Hippocampal formation (tissue), 2 donors: ENCODE measurements at regions not wholly inside any gene's neighbourhood (a gene's known extent, or its start where the extent isn't known, plus 50 kb on each side); places are given as distances from the start of the nearest gene placed in this dataset.
"Not testable (repeated sequence)": the region's sequence is repeated elsewhere in the genome, so short reads cannot be mapped to it uniquely, and the experiment has no call there.

Source experiments
- DNase-seq, 2 donors: peaks; one replicate each; lab custom pipeline; 2025; lab: John Stamatoyannopoulos, UW

GRCh38 chr1:241447031-241447644 is 72.4 kb downstream of the FH start:
- no peak for DNase-seq

DNA sequence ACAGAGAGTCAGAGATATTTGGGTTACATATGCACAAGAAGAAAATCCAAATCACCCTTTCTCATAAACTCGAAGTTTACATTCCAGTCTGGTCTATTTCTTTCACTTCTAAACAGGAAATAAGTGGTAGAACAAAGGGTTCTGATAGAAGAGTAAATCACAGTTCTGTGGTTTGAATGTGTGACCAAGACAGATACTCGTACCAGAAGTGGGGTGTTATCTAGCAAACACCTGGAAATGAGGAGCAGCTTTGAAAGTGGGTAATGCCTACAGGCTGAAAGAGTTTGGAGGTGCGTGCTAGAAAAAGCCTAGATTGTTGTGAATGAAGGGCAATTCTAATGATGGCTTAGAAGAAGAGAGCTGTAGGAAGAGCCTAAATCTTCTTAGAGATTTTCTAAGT is 74.7 kb downstream of the FH start:
- no peak for DNase-seq

DNA sequence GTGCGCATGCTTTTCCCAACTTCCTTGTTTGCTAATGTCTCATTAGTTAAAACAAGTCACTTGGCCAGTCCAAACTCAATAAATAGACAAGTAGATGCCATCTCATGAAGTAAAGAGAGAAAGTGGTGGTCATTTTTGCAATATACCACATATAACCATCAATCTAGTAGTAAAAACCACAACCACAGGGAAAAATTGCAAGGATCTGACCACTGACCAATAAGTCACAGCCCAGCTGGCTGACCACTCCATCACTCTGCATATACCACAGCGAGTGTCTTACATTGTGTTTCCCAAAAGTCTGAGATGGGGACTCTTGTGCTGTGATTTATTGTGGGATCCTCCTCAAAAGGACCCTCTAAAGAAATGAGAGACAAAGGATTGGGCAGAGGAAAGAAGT is 76.0 kb downstream of the FH start:
- no peak for DNase-seq

GRCh38 chr1:241442686-241443085 is 76.9 kb downstream of the FH start:
- no peak for DNase-seq

GRCh38 chr1:241440904-241441303 is 78.7 kb downstream of the FH start:
- DNase-seq, result no peak

- DNase-seq, result not testable (repeated sequence)
These were observed 80.9 kb downstream of the FH start for GRCh38 chr1:241438686-241439085.

- no peak for DNase-seq
These were observed 75.2 kb upstream of the RGS7 start for GRCh38 chr1:241432241-241432640.

DNA sequence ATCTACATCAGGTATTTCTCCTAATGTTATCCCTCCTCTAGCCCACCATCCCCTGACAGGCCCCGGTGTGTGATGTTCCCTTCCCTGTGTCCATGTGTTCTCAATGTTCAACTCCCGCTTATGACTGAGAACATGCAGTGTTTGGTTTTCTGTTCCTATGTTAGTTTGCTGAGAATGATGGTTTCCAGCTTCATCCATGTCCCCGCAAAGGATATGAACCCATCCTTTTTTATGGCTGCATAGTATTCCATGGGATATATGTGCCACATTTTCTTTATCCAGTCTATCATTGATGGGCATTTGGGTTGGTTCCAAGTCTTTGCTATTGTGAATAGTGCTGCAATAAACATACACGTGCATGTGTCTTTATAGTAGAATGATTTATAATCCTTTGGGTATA is 68.1 kb upstream of the RGS7 start:
- DNase-seq, result not testable (repeated sequence)

DNA sequence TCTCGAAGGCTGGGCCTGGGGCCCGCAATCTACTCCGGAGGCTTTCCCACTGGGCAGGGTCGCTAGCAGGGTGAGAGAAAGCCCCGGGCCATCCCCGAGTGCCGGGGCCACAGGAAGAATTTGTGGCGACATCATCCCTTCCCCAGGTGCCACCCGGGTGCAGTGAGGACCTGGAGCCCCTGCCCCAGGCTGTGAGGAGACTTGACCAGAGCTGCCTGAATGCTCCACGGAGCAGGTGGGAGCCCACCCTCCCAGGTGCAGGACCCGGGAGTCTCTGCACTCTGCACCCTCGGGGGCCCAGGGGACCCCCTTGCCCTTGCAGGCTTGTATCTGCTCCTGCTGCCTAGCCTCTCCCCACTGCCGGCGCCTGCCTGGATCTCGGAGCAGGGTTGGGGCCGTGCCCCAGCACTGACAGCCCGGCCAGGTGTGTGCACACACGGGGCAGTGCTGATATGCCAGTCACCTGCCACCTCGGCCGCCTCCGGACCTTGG is 67.5 kb upstream of the RGS7 start:
- no peak for DNase-seq

DNA sequence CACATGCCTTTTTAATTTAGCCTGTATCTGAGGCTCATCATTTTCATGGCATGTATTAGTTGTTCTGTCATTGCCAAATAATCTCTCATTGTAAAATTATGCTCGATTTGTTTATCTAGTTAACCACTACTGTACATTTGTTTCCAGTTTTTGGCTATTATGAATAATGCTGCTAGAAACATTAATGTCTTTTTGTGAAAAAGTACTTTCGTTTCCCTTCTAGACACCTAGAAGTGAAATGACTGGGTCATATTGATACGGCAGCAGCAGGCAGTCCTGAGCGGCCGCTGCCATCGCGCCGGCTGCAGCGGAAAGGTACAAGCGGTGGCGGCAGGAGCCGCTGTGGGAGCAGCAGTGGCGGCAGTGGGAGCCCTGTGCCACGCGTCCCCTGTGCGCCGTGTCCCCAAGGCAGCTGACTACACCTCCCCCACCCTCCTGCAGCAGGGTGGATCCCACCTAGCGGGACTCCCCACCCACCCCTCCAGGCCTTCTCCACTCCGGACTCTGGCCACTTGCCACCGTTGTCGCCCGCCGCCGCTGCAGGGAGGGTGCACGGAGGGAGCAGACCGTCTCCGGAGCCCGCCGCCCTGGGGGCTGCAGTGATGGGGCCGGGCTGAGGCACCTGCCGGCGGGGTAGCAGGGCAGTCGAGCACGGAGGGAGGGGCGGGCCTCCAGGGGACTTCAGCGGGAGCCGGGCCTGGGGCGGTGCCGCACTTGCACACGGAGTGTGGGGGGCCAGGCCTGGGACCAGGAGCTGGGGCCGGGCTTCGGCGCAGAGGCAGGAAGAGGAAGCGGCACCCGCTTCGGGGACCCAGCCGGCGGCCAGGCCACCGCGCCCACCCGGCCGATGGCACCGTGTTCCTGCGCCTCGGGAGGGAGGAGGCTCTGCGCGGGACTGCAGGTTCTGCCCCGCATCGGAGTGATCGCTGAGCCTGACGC is 66.8 kb upstream of the RGS7 start:
- peak in 1 of 2 donors; percentile 17 for DNase-seq

- DNase-seq, result no peak
These were observed 65.5 kb upstream of the RGS7 start for GRCh38 chr1:241422470-241422869.

DNA sequence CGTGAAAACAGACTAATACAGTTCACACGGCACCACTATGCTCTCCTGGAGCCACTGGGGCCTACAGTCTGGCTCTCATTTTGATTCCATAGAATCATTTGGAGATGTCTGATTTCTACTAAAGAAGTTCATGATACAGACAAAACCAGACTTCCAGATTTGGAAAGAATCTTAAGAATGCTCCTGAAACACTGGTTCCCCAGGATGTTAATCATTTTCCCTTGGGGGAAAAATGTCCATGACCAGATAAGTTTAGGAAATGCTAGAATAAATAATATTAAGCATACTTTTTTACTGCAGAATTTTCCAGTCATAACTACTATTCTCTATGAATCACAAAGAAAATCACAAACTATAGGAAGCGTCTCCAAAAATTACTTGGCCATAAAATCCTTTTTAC is 63.0 kb upstream of the RGS7 start:
- DNase-seq, result no peak

DNA sequence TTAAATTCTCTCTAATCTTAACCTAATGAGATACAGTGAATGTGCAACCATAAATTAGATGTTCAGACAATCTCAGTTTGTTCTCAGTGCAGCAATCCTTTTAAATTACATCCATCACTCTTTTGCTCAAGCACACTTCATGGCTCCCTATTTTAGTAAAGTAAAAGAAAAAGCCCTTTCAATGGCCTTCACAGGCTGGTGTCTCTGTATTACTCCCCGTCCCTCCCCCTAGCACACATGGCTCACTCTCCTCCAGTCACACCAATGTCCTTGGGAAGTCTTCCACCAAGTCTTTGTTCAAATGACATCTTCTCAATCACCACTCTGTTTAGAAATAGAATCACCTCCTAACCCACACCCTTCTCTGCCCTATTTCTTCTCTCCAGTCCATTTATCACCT is 60.3 kb upstream of the RGS7 start:
- no peak for DNase-seq

DNA sequence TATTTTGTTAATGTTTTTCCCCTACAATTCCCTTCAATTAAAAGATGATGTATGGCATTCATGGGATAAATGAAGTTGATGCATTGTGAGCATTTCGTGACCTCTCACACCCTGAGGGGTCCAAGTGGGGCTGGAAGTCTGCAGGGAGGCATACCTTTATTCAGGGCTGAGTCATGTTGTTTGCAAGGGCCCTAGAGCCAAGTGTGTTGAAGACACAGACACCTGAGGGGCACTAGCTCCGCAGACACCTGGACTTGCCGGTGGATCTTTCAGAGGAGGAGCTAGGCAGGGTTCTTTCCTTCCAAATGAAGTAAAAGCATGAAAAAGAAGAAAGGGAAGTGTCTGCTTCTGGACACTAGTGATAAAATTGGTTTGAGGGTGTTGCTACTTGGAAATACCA is 57.0 kb upstream of the RGS7 start:
- no peak for DNase-seq

DNA sequence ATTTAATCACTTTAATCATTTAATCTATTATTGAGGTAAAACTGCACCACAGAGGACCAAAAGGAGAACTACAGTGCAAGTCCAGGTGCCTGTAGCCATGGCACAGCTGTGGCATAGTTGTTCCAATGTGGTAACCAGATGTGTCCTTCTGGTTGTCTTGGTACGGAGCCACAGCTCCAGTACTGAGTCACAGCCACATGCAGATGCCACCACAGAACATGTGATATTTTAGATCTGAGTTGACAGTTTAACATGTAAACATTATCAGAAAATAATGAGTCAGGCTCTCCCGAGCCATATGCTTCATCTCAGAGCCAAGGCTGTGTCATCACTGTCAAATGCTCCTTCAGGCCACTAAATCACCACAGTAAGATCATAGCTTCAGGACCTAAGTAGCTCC is 56.4 kb upstream of the RGS7 start:
- no peak for DNase-seq

- no peak for DNase-seq
These were observed 55.6 kb upstream of the RGS7 start for GRCh38 chr1:241412646-241413045.

GRCh38 chr1:241411776-241412338 is 54.9 kb upstream of the RGS7 start:
- no peak for DNase-seq

DNA sequence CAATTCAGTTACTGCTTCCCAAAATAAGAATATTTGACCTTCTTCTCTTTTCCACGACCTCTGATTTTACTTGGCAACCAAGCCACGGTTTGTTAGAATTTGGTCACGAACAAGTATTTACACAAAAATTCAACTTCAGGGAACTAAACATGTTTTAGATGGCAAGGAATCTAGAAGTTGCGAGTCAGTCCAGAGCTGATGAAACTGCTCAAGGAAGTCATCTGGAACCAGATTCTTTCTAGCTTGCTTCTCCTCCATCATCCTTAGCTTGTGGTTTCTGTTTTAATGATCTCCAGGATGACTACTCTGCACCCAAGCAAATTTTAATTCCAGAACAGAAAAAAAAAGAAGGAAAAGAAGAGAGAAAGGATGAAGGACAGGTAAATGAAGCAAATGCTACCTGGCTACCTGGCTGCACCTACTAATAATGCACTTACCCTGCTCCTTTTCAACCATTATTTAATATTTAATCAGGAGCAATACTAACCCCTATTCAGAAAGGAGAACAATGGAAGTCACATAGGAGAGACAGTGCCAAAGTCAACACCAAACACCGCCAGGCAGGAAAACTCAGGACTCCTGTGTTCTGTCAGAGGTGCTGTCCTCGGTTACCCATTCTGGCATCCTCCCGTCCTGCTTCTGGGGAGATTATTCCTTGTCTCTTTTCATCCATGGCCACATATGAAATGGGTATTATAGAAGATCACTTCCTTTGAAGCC is 54.2 kb upstream of the RGS7 start:
- no peak for DNase-seq

- DNase-seq, result no peak
These were observed 51.2 kb upstream of the RGS7 start for GRCh38 chr1:241408170-241408569.
